Neural cell (in vitro differentiated cells): ENCODE measurements at regions not wholly inside any gene's neighbourhood (a gene's known extent, or its start where the extent isn't known, plus 50 kb on each side); places are given as distances from the start of the nearest gene placed in this dataset.

Source experiments
- CTCF ChIP-seq: fragments of 450-650 bp; IDR thresholded peaks from 2 replicates; pipeline ENCODE4 v1.5.1; 2014; ENCODE audit warnings: antibody characterized with exemption, mild to moderate bottlenecking, moderate library complexity; ENCODE audit not compliant: poor library complexity, severe bottlenecking
- EP300 ChIP-seq: fragments of 450-650 bp; conservative IDR thresholded peaks from 2 replicates; pipeline ENCODE4 v1.6.1; 2014; ENCODE audit warnings: antibody characterized with exemption, mild to moderate bottlenecking, moderate library complexity; ENCODE audit not compliant: poor library complexity, severe bottlenecking
- EZH2 ChIP-seq: fragments of 200-600, 300-800 bp; shearing (Covaris generic), sonication (generic); IDR thresholded peaks from 2 replicates; pipeline ENCODE4 v1.6.1; 2014; ENCODE audit warnings: antibody characterized with exemption, low read length, borderline replicate concordance, mild to moderate bottlenecking; ENCODE audit not compliant: insufficient read depth, poor library complexity, severe bottlenecking
- MXI1 ChIP-seq: fragments of 450-650 bp; conservative IDR thresholded peaks from 2 replicates; pipeline ENCODE4 v1.6.1; 2014; ENCODE audit warnings: antibody characterized with exemption, mild to moderate bottlenecking; ENCODE audit not compliant: poor library complexity, severe bottlenecking
- POLR2AphosphoS5 ChIP-seq: IDR thresholded peaks from 2 replicates; pipeline ENCODE4 v1.6.1; 2012
- SMC3 ChIP-seq: fragments of 450-650 bp; conservative IDR thresholded peaks from 2 replicates; pipeline ENCODE4 v1.6.1; 2014; ENCODE audit warnings: antibody characterized with exemption, mild to moderate bottlenecking, moderate library complexity; ENCODE audit not compliant: poor library complexity
- TF ChIP-seq, protein P1 (sequence below): IDR thresholded peaks from 2 replicates; pipeline ENCODE4 v1.6.1; 2012; ENCODE audit warnings: borderline replicate concordance

DNA sequence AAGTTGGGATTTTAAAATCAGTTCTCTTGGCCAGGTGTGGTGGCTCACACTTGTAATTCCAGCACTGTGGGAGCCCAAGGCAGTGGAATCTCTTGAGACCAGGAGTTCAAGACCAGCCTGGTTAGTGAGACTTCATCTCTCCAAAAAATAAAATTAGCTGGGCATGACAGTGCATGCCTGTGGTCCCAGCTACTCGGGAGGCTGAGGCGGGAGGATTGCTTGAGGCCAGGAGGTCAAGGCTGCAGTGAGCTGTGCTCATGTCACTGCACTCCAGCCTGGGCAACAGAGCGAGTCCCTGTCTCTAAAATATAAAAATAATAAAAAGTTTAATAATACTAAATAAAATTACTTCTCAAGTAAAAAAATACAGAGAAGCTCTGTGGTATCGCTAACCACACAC is 77.5 kb downstream of the FOXA2 start:
- TF ChIP-seq CTCF (no peak), EZH2 (no peak), SMC3 (no peak), MXI1 (no peak), POLR2AphosphoS5 (no peak), EP300 (no peak)
- TF ChIP-seq, protein P1, sequence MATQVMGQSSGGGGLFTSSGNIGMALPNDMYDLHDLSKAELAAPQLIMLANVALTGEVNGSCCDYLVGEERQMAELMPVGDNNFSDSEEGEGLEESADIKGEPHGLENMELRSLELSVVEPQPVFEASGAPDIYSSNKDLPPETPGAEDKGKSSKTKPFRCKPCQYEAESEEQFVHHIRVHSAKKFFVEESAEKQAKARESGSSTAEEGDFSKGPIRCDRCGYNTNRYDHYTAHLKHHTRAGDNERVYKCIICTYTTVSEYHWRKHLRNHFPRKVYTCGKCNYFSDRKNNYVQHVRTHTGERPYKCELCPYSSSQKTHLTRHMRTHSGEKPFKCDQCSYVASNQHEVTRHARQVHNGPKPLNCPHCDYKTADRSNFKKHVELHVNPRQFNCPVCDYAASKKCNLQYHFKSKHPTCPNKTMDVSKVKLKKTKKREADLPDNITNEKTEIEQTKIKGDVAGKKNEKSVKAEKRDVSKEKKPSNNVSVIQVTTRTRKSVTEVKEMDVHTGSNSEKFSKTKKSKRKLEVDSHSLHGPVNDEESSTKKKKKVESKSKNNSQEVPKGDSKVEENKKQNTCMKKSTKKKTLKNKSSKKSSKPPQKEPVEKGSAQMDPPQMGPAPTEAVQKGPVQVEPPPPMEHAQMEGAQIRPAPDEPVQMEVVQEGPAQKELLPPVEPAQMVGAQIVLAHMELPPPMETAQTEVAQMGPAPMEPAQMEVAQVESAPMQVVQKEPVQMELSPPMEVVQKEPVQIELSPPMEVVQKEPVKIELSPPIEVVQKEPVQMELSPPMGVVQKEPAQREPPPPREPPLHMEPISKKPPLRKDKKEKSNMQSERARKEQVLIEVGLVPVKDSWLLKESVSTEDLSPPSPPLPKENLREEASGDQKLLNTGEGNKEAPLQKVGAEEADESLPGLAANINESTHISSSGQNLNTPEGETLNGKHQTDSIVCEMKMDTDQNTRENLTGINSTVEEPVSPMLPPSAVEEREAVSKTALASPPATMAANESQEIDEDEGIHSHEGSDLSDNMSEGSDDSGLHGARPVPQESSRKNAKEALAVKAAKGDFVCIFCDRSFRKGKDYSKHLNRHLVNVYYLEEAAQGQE: no peak
